Endothelial cell of umbilical vein (primary cell): ENCODE measurements at regions not wholly inside any gene's neighbourhood (a gene's known extent, or its start where the extent isn't known, plus 50 kb on each side); places are given as distances from the start of the nearest gene placed in this dataset.
"Not testable (repeated sequence)": the region's sequence is repeated elsewhere in the genome, so short reads cannot be mapped to it uniquely, and the experiment has no call there.

Source experiments
- BruUV-seq: library from RNA; stranded (reverse); fragments of 400-500 nt; replicated peaks from 2 replicates; lab custom pipeline; 2021; lab: Mats Ljungman, UMichigan
- CTCF ChIA-PET: fragments of 300-600, 350-600 bp; sonication (Branson Sonifier 250); formaldehyde crosslinking; loops from one replicate; lab custom pipeline; 2021; ENCODE audit warnings: antibody characterized with exemption, inconsistent platforms; lab: Charles Lee
- POLR2A ChIA-PET: fragments of 300-600, 350-600 bp; sonication (Branson Sonifier 250); formaldehyde crosslinking; loops from one replicate; lab custom pipeline; 2021; ENCODE audit warnings: antibody characterized with exemption, inconsistent platforms; lab: Charles Lee
- DNase-seq: peaks from one replicate; pipeline ENCODE4 v3.0.0-alpha.2; 2011; ENCODE audit warnings: low read depth, low spot score
- FAIRE-seq: peaks from 2 replicates; lab custom pipeline; 2011; peaks lifted over from hg19 to GRCh38; lab: Jason Lieb, UNC
- H2AFZ ChIP-seq: 2 replicates; pipeline ENCODE4 v1.6.0; 2012; ENCODE audit warnings: low read depth, low read length, control low read depth, inconsistent platforms
- H3K27ac ChIP-seq: 2 replicates; pipeline ENCODE4 v1.5.1; 2011; ENCODE audit warnings: low read depth, mild to moderate bottlenecking, control low read depth, low read length, moderate library complexity; ENCODE audit not compliant: insufficient read depth
- H3K27me3 ChIP-seq, 2 experiments: 2 replicates each; pipeline versions ENCODE4 v1.6.0 to v1.6.1; 2011; ENCODE audit warnings: low read length in 2 of 2, mixed read lengths in 1 of 2; ENCODE audit not compliant: control insufficient read depth in 2 of 2, insufficient read depth in 2 of 2
- H3K36me3 ChIP-seq, 2 experiments: 2 replicates in 1 of 2; 3 replicates in 1 of 2; pipeline ENCODE4 v1.5.1; 2011; ENCODE audit warnings: low read length in 2 of 2, mild to moderate bottlenecking in 1 of 2, moderate library complexity in 1 of 2; ENCODE audit not compliant: control insufficient read depth in 2 of 2, insufficient read depth in 2 of 2; ENCODE audit errors: extremely low read depth in 1 of 2
- H3K4me1 ChIP-seq: 3 replicates; pipeline ENCODE4 v1.5.1; 2011; ENCODE audit warnings: mild to moderate bottlenecking, low read length; ENCODE audit not compliant: control insufficient read depth, insufficient read depth; ENCODE audit errors: extremely low read depth
- H3K4me2 ChIP-seq: 2 replicates; pipeline ENCODE4 v1.6.1; 2011; ENCODE audit warnings: low read length, control low read depth, mixed read lengths; ENCODE audit not compliant: insufficient read depth
- H3K4me3 ChIP-seq, 3 experiments: fragments of 200-600 bp in 1 of 3; sonication (generic), shearing (Covaris generic) in 1 of 3; replicated peaks in 1 of 3; 2 replicates each; pipeline ENCODE4 v1.5.1; 2011 to 2016; ENCODE audit warnings: control low read depth in 3 of 3, low read length in 3 of 3, mild to moderate bottlenecking in 2 of 3, inconsistent platforms in 1 of 3, low read depth in 1 of 3, moderate library complexity in 1 of 3; ENCODE audit not compliant: insufficient read depth in 1 of 3
- H3K79me2 ChIP-seq: 2 replicates; pipeline ENCODE4 v1.6.0; 2012; ENCODE audit warnings: low read length, inconsistent platforms; ENCODE audit not compliant: control insufficient read depth, insufficient read depth
- H3K9ac ChIP-seq: replicated peaks from 2 replicates; pipeline ENCODE3; 2011; ENCODE audit warnings: low read length, control low read depth; ENCODE audit not compliant: insufficient read depth; ENCODE audit errors: extremely low read depth
- H3K9me1 ChIP-seq: replicated peaks from 3 replicates; pipeline ENCODE4 v1.6.0; 2011; ENCODE audit warnings: mild to moderate bottlenecking, low read length; ENCODE audit not compliant: control insufficient read depth, insufficient read depth; ENCODE audit errors: extremely low read depth
- H3K9me3 ChIP-seq: replicated peaks from 2 replicates; pipeline ENCODE4 v1.5.1; 2012; ENCODE audit warnings: low read length, inconsistent platforms; ENCODE audit not compliant: control insufficient read depth, insufficient read depth
- H4K20me1 ChIP-seq: replicated peaks from 2 replicates; pipeline ENCODE3; 2011; ENCODE audit warnings: mild to moderate bottlenecking, low read length; ENCODE audit not compliant: control insufficient read depth, insufficient read depth; ENCODE audit errors: extremely low read depth
- CTCF ChIP-seq, 2 donors: IDR thresholded peaks; 1 replicate in 1 of 2; 2 replicates in 1 of 2; pipeline ENCODE4 v1.5.1; 2011; ENCODE audit warnings: low read length in 2 of 2, mild to moderate bottlenecking in 2 of 2, moderate library complexity in 2 of 2, control low read depth in 1 of 2, inconsistent platforms in 1 of 2, low read depth in 1 of 2; ENCODE audit not compliant: insufficient read depth in 1 of 2; ENCODE audit errors: extremely low read depth in 1 of 2
- EZH2 ChIP-seq: IDR thresholded peaks from 2 replicates; pipeline ENCODE4 v1.6.1; 2012; ENCODE audit warnings: borderline replicate concordance, low read depth, mild to moderate bottlenecking, moderate library complexity, low read length, inconsistent platforms; ENCODE audit not compliant: severe bottlenecking
- FOS ChIP-seq: IDR thresholded peaks from 2 replicates; pipeline ENCODE4 v1.6.1; 2011; ENCODE audit warnings: mild to moderate bottlenecking, low read length, moderate library complexity, borderline replicate concordance; ENCODE audit not compliant: insufficient read depth
- GATA2 ChIP-seq: IDR thresholded peaks from 2 replicates; pipeline ENCODE4 v1.7.0; 2011; ENCODE audit warnings: low read depth, mild to moderate bottlenecking, moderate library complexity, mixed read lengths, low read length; ENCODE audit not compliant: insufficient read length, insufficient read depth
- JUN ChIP-seq: IDR thresholded peaks from 2 replicates; pipeline ENCODE4 v1.6.1; 2011; ENCODE audit warnings: borderline replicate concordance, low read depth; ENCODE audit not compliant: insufficient read length, insufficient read depth
- MYC ChIP-seq: IDR thresholded peaks from one replicate; pipeline ENCODE4 v1.6.1; 2011; ENCODE audit warnings: mild to moderate bottlenecking, low read depth, low read length
- POLR2A ChIP-seq: IDR thresholded peaks from 2 replicates; pipeline ENCODE4 v1.6.1; 2012; ENCODE audit warnings: low read depth, mild to moderate bottlenecking, control low read depth, low read length
- POLR2AphosphoS5 ChIP-seq: IDR thresholded peaks from 2 replicates; pipeline ENCODE4 v1.6.1; 2012; ENCODE audit warnings: low read depth, mild to moderate bottlenecking, control low read depth, low read length, moderate library complexity; ENCODE audit not compliant: insufficient read depth
- dilution Hi-C: fragments of 300-500 bp; cut with MboI; formaldehyde crosslinking; loops from one replicate; pipeline ENCODE4 v1.15.0; 2019; ENCODE audit warnings: low sequenced_read_pairs; ENCODE audit not compliant: extremely low pct_ligation_motif_present
- intact Hi-C: fragments of 100-400 bp; cut with micrococcal nuclease; formaldehyde crosslinking; loops from one replicate; pipeline ENCODE4 v1.10.0; 2022
- TF ChIP-seq, protein P1 (sequence below): IDR thresholded peaks from 2 replicates; pipeline ENCODE4 v1.6.1; 2011; ENCODE audit not compliant: insufficient read depth, insufficient read length

- no peak overlapping the region for H3K4me3 ChIP-seq
- no peak overlapping the region for H3K4me2 ChIP-seq
- H3K79me2 ChIP-seq = no peaks in the 10 kb centered on the region
- no peaks in the 10 kb centered on the region for H3K9me1 ChIP-seq
- FAIRE-seq (no peak), DNase-seq (no peak)
- H3K27ac ChIP-seq = no peak overlapping the region
- H4K20me1 ChIP-seq = no peaks in the 10 kb centered on the region
- no peak overlapping the region for H2AFZ ChIP-seq
- intact Hi-C loops (no loop called here), dilution Hi-C loops (no loop called here)
- H3K9ac ChIP-seq = no peak overlapping the region
- CTCF ChIA-PET = interaction anchor here (1.0 to 1.1 kb wide), 2 partner anchors 15 to 38 kb away, joined by 3 read pairs; no protein-coding TSS in a partner anchor
- no TSS peak for BruUV-seq
- TF ChIP-seq CTCF (IDR thresholded peaks at IDR 0.05; ENCODE audit: extremely low read depth in 1 of 2, insufficient read depth in 1 of 2, low read depth in 1 of 2, low read length in 2 of 2) (no peak), EZH2 (no peak), POLR2A (no peak), POLR2AphosphoS5 (no peak), FOS (no peak), MYC (no peak), JUN (no peak), GATA2 (no peak)
- TF ChIP-seq, protein P1, sequence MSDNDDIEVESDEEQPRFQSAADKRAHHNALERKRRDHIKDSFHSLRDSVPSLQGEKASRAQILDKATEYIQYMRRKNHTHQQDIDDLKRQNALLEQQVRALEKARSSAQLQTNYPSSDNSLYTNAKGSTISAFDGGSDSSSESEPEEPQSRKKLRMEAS = no peak
- no peaks in the 10 kb centered on the region for H3K36me3 ChIP-seq
- H3K9me3 ChIP-seq = no peaks in the 10 kb centered on the region
- no peaks in the 10 kb centered on the region for H3K27me3 ChIP-seq
- POLR2A ChIA-PET = no interaction called here
- no peaks in the 10 kb centered on the region for H3K4me1 ChIP-seq
These were observed 93.8 kb downstream of the TSN start for GRCh38 chr2:121849236-121849635.

- H3K4me3 ChIP-seq, H3K9ac ChIP-seq, POLR2A ChIA-PET, H3K27ac ChIP-seq, FAIRE-seq, H4K20me1 ChIP-seq, H3K4me2 ChIP-seq, H3K79me2 ChIP-seq, H3K36me3 ChIP-seq, H2AFZ ChIP-seq, H3K9me3 ChIP-seq, CTCF ChIA-PET, intact Hi-C loops, BruUV-seq, H3K4me1 ChIP-seq, DNase-seq, H3K27me3 ChIP-seq, dilution Hi-C loops, H3K9me1 ChIP-seq: not testable (repeated sequence)
These were observed 97.7 kb downstream of the TSN start for GRCh38 chr2:121853149-121853548.
